ENCODE measurements at regions not wholly inside any gene's neighbourhood (a gene's known extent, or its start where the extent isn't known, plus 50 kb on each side); places are given as distances from the start of the nearest gene placed in this dataset.
"Not testable (repeated sequence)": the region's sequence is repeated elsewhere in the genome, so short reads cannot be mapped to it uniquely, and the experiment has no call there.

GRCh38 chr13:44649104-44649428 lies 72.9 kb upstream of the TSC22D1 start:
- Histone ChIP-seq H3K27ac (ENCODE audit: low read depth, low read length) (no peak overlapping the region), H3K79me2 (ENCODE audit: control insufficient read depth, insufficient read depth, low read length) (no peaks in the 10 kb centered on the region), H4K8ac (ENCODE audit: low read depth, low read length) (no peak overlapping the region), H3K4me3 (ENCODE audit: low read length) (no peak overlapping the region), H3K18ac (ENCODE audit: low read length) (no peak overlapping the region), H2BK15ac (replicated peaks; ENCODE audit: low read depth) (no peak overlapping the region), H2AK5ac (ENCODE audit: low read length) (no peak overlapping the region), H3K4me2 (ENCODE audit: low read length) (no peak overlapping the region), H2BK120ac (ENCODE audit: low read depth, low read length) (no peak overlapping the region), H2BK5ac (ENCODE audit: low read length) (no peak overlapping the region), H3K23ac (ENCODE audit: low read length) (no peak overlapping the region), H3K9ac (ENCODE audit: low read length) (no peak overlapping the region), H4K5ac (ENCODE audit: low read length) (no peak overlapping the region), H3K27me3 (ENCODE audit: insufficient read depth, low read length, poor library complexity) (no peaks in the 10 kb centered on the region), H3K79me1 (ENCODE audit: low read length) (no peaks in the 10 kb centered on the region), H3K4ac (ENCODE audit: low read depth, low read length) (no peak overlapping the region), H3K36me3 (ENCODE audit: control insufficient read depth, insufficient read depth, low read length) (no peaks in the 10 kb centered on the region), H3K4me1 (ENCODE audit: control insufficient read depth, low read depth, low read length) (peaks cover 7% of the 10 kb centered on the region), H3K56ac (ENCODE audit: low read length) (no peak overlapping the region)
- DNase-seq: peak; percentile 94
- no CpG with 5 or more reads among the region's 3 CpGs for WGBS (ENCODE audit: extremely low coverage, insufficient coverage, low lambda C conversion rate)

GRCh38 chr13:44648392-44649103 lies 72.4 kb upstream of the TSC22D1 start:
- Histone ChIP-seq H2AK5ac (ENCODE audit: low read length) (no peak overlapping the region), H3K4me3 (ENCODE audit: low read length) (no peak overlapping the region), H3K9ac (ENCODE audit: low read length) (no peak overlapping the region), H3K4me2 (ENCODE audit: low read length) (no peak overlapping the region), H2BK15ac (replicated peaks; ENCODE audit: low read depth) (no peak overlapping the region), H3K79me1 (ENCODE audit: low read length) (no peaks in the 10 kb centered on the region), H4K8ac (ENCODE audit: low read depth, low read length) (no peak overlapping the region), H3K23ac (ENCODE audit: low read length) (no peak overlapping the region), H2BK120ac (ENCODE audit: low read depth, low read length) (no peak overlapping the region), H4K5ac (ENCODE audit: low read length) (peak overlapping the region; percentile 72), H3K4me1 (ENCODE audit: control insufficient read depth, low read depth, low read length) (peaks cover 7% of the 10 kb centered on the region), H3K56ac (ENCODE audit: low read length) (peak overlapping the region; percentile 58), H3K36me3 (ENCODE audit: control insufficient read depth, insufficient read depth, low read length) (no peaks in the 10 kb centered on the region), H3K79me2 (ENCODE audit: control insufficient read depth, insufficient read depth, low read length) (no peaks in the 10 kb centered on the region), H2BK5ac (ENCODE audit: low read length) (peak overlapping the region; percentile 78), H3K27me3 (ENCODE audit: insufficient read depth, low read length, poor library complexity) (no peaks in the 10 kb centered on the region), H3K27ac (ENCODE audit: low read depth, low read length) (no peak overlapping the region), H3K4ac (ENCODE audit: low read depth, low read length) (no peak overlapping the region), H3K18ac (ENCODE audit: low read length) (no peak overlapping the region)
- no CpG with 5 or more reads among the region's 2 CpGs for WGBS (ENCODE audit: extremely low coverage, insufficient coverage, low lambda C conversion rate)
- peak; percentile 47 for DNase-seq

GRCh38 chr13:44647560-44647959 lies 71.4 kb upstream of the TSC22D1 start:
- H2BK5ac ChIP-seq (ENCODE audit: low read length); H3K4me3 ChIP-seq (ENCODE audit: low read length); DNase-seq; H3K23ac ChIP-seq (ENCODE audit: low read length); H3K4me2 ChIP-seq (ENCODE audit: low read length); H3K4ac ChIP-seq (ENCODE audit: low read depth, low read length); H2AK5ac ChIP-seq (ENCODE audit: low read length); H2BK120ac ChIP-seq (ENCODE audit: low read depth, low read length); H3K36me3 ChIP-seq (ENCODE audit: control insufficient read depth, insufficient read depth, low read length); H3K27ac ChIP-seq (ENCODE audit: low read depth, low read length); H3K79me2 ChIP-seq (ENCODE audit: control insufficient read depth, insufficient read depth, low read length); H3K9ac ChIP-seq (ENCODE audit: low read length); H4K8ac ChIP-seq (ENCODE audit: low read depth, low read length); H3K56ac ChIP-seq (ENCODE audit: low read length); H3K79me1 ChIP-seq (ENCODE audit: low read length); H4K5ac ChIP-seq (ENCODE audit: low read length); H3K18ac ChIP-seq (ENCODE audit: low read length); H3K4me1 ChIP-seq (ENCODE audit: control insufficient read depth, low read depth, low read length); H3K27me3 ChIP-seq (ENCODE audit: insufficient read depth, low read length, poor library complexity); H2BK15ac ChIP-seq (replicated peaks; ENCODE audit: low read depth): not testable (repeated sequence)
- no CpG with 5 or more reads among the region's 1 CpG for WGBS (ENCODE audit: extremely low coverage, insufficient coverage, low lambda C conversion rate)

GRCh38 chr13:44646044-44646443 lies 69.9 kb upstream of the TSC22D1 start:
- Histone ChIP-seq H3K4me1 (ENCODE audit: control insufficient read depth, low read depth, low read length) (peaks cover 7% of the 10 kb centered on the region), H3K27ac (ENCODE audit: low read depth, low read length) (no peak overlapping the region), H3K79me2 (ENCODE audit: control insufficient read depth, insufficient read depth, low read length) (no peaks in the 10 kb centered on the region), H2BK120ac (ENCODE audit: low read depth, low read length) (no peak overlapping the region), H3K4me3 (ENCODE audit: low read length) (no peak overlapping the region), H2AK5ac (ENCODE audit: low read length) (no peak overlapping the region), H3K36me3 (ENCODE audit: control insufficient read depth, insufficient read depth, low read length) (no peaks in the 10 kb centered on the region), H3K23ac (ENCODE audit: low read length) (no peak overlapping the region), H4K5ac (ENCODE audit: low read length) (no peak overlapping the region), H3K18ac (ENCODE audit: low read length) (no peak overlapping the region), H3K27me3 (ENCODE audit: insufficient read depth, low read length, poor library complexity) (no peaks in the 10 kb centered on the region), H3K4ac (ENCODE audit: low read depth, low read length) (no peak overlapping the region), H4K8ac (ENCODE audit: low read depth, low read length) (no peak overlapping the region), H3K4me2 (ENCODE audit: low read length) (no peak overlapping the region), H2BK15ac (replicated peaks; ENCODE audit: low read depth) (no peak overlapping the region), H3K9ac (ENCODE audit: low read length) (no peak overlapping the region), H3K56ac (ENCODE audit: low read length) (no peak overlapping the region), H3K79me1 (ENCODE audit: low read length) (no peaks in the 10 kb centered on the region), H2BK5ac (ENCODE audit: low read length) (no peak overlapping the region)
- no CpG with 5 or more reads among the region's 4 CpGs for WGBS (ENCODE audit: extremely low coverage, insufficient coverage, low lambda C conversion rate)
- DNase-seq: no peak

- Histone ChIP-seq H2BK120ac (ENCODE audit: low read depth, low read length) (no peak overlapping the region), H3K4me3 (ENCODE audit: low read length) (no peak overlapping the region), H3K79me2 (ENCODE audit: control insufficient read depth, insufficient read depth, low read length) (no peaks in the 10 kb centered on the region), H3K27me3 (ENCODE audit: insufficient read depth, low read length, poor library complexity) (no peaks in the 10 kb centered on the region), H4K8ac (ENCODE audit: low read depth, low read length) (no peak overlapping the region), H3K27ac (ENCODE audit: low read depth, low read length) (no peak overlapping the region), H4K5ac (ENCODE audit: low read length) (no peak overlapping the region), H3K18ac (ENCODE audit: low read length) (no peak overlapping the region), H3K9ac (ENCODE audit: low read length) (no peak overlapping the region), H3K4me2 (ENCODE audit: low read length) (no peak overlapping the region), H3K79me1 (ENCODE audit: low read length) (no peaks in the 10 kb centered on the region), H2BK5ac (ENCODE audit: low read length) (no peak overlapping the region), H2BK15ac (replicated peaks; ENCODE audit: low read depth) (no peak overlapping the region), H3K56ac (ENCODE audit: low read length) (no peak overlapping the region), H3K4me1 (ENCODE audit: control insufficient read depth, low read depth, low read length) (peaks cover 3% of the 10 kb centered on the region), H3K4ac (ENCODE audit: low read depth, low read length) (no peak overlapping the region), H3K36me3 (ENCODE audit: control insufficient read depth, insufficient read depth, low read length) (no peaks in the 10 kb centered on the region), H2AK5ac (ENCODE audit: low read length) (no peak overlapping the region), H3K23ac (ENCODE audit: low read length) (no peak overlapping the region)
- no CpG with 5 or more reads among the region's 7 CpGs for WGBS (ENCODE audit: extremely low coverage, insufficient coverage, low lambda C conversion rate)
- no peak for DNase-seq
Observed at GRCh38 chr13:44643256-44643655, 67.1 kb upstream of the TSC22D1 start.

GRCh38 chr13:44637581-44637980 lies 61.5 kb upstream of the TSC22D1 start:
- Histone ChIP-seq H3K79me2 (ENCODE audit: control insufficient read depth, insufficient read depth, low read length) (no peaks in the 10 kb centered on the region), H3K36me3 (ENCODE audit: control insufficient read depth, insufficient read depth, low read length) (no peaks in the 10 kb centered on the region), H3K79me1 (ENCODE audit: low read length) (no peaks in the 10 kb centered on the region), H4K8ac (ENCODE audit: low read depth, low read length) (no peak overlapping the region), H3K9ac (ENCODE audit: low read length) (no peak overlapping the region), H2BK15ac (replicated peaks; ENCODE audit: low read depth) (no peak overlapping the region), H3K23ac (ENCODE audit: low read length) (no peak overlapping the region), H3K4ac (ENCODE audit: low read depth, low read length) (no peak overlapping the region), H3K4me1 (ENCODE audit: control insufficient read depth, low read depth, low read length) (no peaks in the 10 kb centered on the region), H2AK5ac (ENCODE audit: low read length) (no peak overlapping the region), H2BK5ac (ENCODE audit: low read length) (no peak overlapping the region), H4K5ac (ENCODE audit: low read length) (no peak overlapping the region), H2BK120ac (ENCODE audit: low read depth, low read length) (no peak overlapping the region), H3K4me2 (ENCODE audit: low read length) (no peak overlapping the region), H3K27me3 (ENCODE audit: insufficient read depth, low read length, poor library complexity) (no peaks in the 10 kb centered on the region), H3K56ac (ENCODE audit: low read length) (no peak overlapping the region), H3K18ac (ENCODE audit: low read length) (no peak overlapping the region), H3K27ac (ENCODE audit: low read depth, low read length) (no peak overlapping the region), H3K4me3 (ENCODE audit: low read length) (no peak overlapping the region)
- no peak for DNase-seq
